ENCODE measurements at regions not wholly inside any gene's neighbourhood (a gene's known extent, or its start where the extent isn't known, plus 50 kb on each side); places are given as distances from the start of the nearest gene placed in this dataset.

- DNase-seq (ENCODE audit: low read depth) = no peak
- no peak for TF ChIP-seq CTCF (IDR thresholded peaks at IDR 0.05; ENCODE audit: insufficient read depth, low read length)
- H3K4me3 ChIP-seq (ENCODE audit: low read depth, low read length) = no peak overlapping the region
Measured at GRCh38 chr7:54917613-54918391, 101.0 kb upstream of the EGFR start.

GRCh38 chr7:54921116-54921515 lies 97.7 kb upstream of the EGFR start:
- no peak overlapping the region for H3K4me3 ChIP-seq (ENCODE audit: low read depth, low read length)
- no peak for DNase-seq (ENCODE audit: low read depth)
- no peak for TF ChIP-seq CTCF (IDR thresholded peaks at IDR 0.05; ENCODE audit: insufficient read depth, low read length)

- H3K4me3 ChIP-seq (ENCODE audit: low read depth, low read length) = no peak overlapping the region
- no peak for TF ChIP-seq CTCF (IDR thresholded peaks at IDR 0.05; ENCODE audit: insufficient read depth, low read length)
- DNase-seq (ENCODE audit: low read depth) = no peak
Measured at GRCh38 chr7:54931532-54931931, 87.3 kb upstream of the EGFR start.

GRCh38 chr7:54932818-54933543 lies 85.8 kb upstream of the EGFR start:
- H3K4me3 ChIP-seq (ENCODE audit: low read depth, low read length) = peak overlapping the region; percentile 61
- TF ChIP-seq CTCF (IDR thresholded peaks at IDR 0.05; ENCODE audit: insufficient read depth, low read length) = no peak
- peak; percentile 44 for DNase-seq (ENCODE audit: low read depth)

- no peak for DNase-seq (ENCODE audit: low read depth)
- peak overlapping the region; percentile 61 for H3K4me3 ChIP-seq (ENCODE audit: low read depth, low read length)
- TF ChIP-seq CTCF (IDR thresholded peaks at IDR 0.05; ENCODE audit: insufficient read depth, low read length) = no peak
Measured at GRCh38 chr7:54933643-54934042, 85.2 kb upstream of the EGFR start.

GRCh38 chr7:54940748-54941147 lies 78.1 kb upstream of the EGFR start:
- no peak for DNase-seq (ENCODE audit: low read depth)
- no peak overlapping the region for H3K4me3 ChIP-seq (ENCODE audit: low read depth, low read length)
- no peak for TF ChIP-seq CTCF (IDR thresholded peaks at IDR 0.05; ENCODE audit: insufficient read depth, low read length)

All from fibroblast of the aortic adventitia (primary cell).